ENCODE measurements at regions not wholly inside any gene's neighbourhood (a gene's known extent, or its start where the extent isn't known, plus 50 kb on each side); places are given as distances from the start of the nearest gene placed in this dataset.
"Not testable (repeated sequence)": the region's sequence is repeated elsewhere in the genome, so short reads cannot be mapped to it uniquely, and the experiment has no call there.

DNA sequence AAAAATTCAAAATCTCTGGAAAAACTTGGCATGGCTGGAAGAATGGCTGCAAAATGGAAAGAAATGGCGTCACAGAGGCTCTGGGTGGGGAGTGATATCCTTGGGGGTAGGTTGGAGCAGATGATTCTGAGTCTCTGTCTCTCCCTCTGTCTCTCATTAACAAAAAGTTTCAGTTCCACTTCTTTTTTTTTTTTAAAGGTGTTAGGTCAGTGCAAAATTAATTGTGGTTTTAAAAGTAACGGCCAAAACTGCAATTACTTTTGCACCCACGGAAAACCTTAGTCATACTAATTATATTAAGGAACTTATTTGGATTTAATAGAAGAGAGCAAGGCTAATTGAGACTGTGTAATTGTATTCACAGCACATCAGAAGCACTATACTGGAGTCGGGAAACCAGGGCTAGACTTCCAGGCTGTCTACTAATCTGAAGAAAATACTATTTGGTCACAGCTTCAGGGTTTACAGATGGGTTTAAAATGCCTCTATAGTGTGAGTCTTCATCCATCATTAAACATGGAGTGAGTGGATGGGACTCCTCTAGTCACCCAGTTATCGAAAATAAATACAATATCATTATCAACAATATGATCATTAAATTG, 289.1 kb upstream of the PLD5 start:
- no peak for DNase-seq (ENCODE audit: low read depth in 2 of 2)

DNA sequence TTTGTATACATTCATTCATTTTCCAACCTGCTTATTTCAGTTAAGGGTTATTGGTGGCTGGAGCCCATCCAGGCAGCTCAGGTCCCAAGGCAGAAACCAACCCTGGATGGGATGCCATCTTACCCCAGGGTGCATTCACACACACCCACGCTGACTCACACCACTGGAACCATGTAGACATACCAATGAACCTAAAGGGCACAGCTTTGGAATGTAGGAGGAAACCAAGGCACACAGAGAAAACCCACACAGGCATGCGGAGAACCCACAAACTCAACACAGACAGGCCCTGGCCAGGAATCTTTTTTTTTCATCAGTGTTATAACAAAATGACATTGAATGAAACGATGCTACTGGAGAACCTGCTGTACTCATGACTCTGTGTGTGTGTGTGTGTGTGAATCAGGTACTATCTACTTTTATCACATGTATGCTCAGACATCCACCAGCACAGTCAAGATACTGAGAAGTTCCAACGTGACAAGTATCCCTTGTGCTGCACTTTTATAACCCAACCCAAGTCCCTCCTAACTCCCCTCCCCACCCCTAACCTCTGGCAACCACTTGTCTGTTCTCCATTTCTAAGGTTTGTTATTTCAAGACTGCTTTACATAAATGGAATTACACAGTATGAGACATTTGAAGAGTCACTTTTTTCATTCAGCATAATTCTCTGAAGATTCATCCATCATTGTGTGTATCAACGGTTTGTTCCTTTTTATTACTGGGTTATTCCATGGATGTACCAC, 286.8 kb upstream of the PLD5 start:
- no peak for DNase-seq (ENCODE audit: low read depth in 2 of 2)

DNA sequence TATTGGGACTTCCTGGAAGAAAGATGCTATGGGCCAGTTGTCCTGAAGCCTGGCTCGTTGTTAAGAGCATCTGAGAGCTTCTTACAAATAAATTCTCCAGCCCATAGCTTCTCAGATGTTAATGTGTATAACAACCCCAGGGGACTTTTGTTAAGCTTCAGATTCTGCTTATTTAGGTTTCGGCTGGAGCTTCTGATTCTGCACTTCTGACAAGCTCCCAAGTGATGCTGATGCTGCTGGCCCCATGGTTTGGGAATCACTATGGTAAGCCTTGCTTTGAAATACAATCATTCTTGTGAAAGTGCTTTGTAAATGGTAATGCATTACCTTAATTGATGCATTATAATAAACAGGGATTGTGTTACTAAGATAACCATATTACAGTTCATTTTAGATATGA, 281.8 kb upstream of the PLD5 start:
- DNase-seq (ENCODE audit: low read depth in 2 of 2), result no peak

DNA sequence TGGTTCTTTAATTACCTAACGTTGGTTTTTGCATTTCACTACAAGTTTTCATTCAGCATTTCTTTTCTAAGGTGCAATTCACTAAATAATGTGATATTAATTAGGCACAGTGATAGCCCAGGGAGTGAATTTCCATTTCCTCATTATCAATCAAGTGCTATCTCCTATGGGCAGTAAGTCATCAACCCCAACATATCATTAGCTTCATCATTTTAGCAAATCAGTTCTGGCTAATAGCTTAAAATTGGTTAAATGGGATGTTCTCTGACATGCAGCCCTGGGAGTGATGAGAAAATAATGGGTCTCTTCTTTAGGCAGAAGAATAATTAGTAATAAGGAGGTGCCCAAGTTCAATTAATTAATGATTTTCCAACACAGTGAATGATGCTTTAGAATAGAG, 280.9 kb upstream of the PLD5 start:
- DNase-seq (ENCODE audit: low read depth in 2 of 2), result not testable (repeated sequence)

DNA sequence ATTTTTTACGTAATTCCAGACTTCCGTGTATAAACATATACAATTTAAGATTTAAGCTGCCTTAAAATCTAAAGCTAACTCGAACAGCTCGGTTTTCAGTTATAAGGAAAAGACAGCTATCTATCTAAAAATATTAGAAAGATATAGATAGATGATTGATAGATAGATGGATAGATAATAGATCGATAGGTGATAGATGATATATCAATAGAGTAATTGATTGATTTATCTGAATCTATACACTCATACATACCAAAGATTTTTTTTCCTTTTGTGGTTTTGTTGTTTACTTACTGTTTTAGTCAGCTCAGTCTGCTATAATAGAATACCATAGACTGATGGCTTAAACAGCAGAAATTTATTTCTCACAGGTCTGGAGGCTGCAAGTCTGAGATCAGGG, 278.5 kb upstream of the PLD5 start:
- no peak for DNase-seq (ENCODE audit: low read depth in 2 of 2)

DNA sequence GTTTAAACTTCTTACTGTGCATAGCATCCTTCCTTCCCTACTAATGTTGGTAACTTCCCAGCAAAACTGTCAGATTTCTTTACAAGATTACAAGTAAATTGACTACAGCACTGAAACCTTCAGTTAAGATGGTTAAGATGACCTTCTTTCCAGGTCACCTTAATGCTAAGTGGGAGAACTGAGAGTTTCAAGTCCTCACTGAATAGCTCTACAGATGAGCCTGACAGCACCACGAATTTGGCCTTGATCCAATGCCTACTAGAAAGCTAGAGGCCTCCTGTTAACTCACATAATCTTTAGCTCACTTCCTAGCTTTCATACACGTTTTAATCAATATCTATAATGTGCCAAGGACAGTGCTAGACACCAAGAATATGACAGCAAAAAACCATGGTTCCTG, 276.0 kb upstream of the PLD5 start:
- DNase-seq (ENCODE audit: low read depth in 2 of 2), result no peak

DNA sequence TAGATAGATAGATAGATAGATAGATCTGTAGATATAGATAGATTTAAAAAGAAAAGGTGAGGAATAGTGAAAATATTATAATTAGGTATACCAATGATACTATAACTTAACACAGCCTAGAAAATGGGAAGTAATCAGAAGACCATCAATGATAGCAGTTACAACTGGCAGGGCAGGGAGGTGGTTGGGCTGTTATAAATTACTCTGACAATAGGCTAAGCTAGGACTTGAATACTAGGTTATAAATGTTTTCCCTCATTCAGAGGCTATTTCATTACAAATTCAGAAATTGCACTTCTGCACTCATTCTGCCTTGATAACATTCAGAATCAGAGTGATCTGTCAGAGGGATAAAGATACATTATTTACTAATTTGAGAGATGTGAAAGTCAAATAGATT, 273.4 kb upstream of the PLD5 start:
- DNase-seq (ENCODE audit: low read depth in 2 of 2), result no peak

DNA sequence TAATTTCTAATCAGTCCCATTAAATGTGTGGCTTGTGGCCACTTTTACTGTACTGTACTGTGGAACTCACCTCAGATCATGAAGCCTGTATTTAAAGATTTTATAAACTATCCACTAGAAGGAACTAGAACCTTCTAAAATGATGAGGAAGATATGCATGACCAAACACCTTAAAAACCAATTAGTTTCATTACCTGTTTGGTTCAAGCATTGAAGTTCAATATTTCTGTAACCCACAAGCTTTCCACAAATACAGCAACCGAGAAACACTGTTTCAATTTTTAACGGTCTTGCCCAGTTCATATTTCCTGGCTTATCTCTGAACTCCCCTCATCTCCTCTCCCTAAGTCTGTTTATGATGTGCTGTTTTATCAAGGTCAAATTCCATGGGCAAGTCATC, 264.3 kb upstream of the PLD5 start:
- no peak for DNase-seq (ENCODE audit: low read depth in 2 of 2)

DNA sequence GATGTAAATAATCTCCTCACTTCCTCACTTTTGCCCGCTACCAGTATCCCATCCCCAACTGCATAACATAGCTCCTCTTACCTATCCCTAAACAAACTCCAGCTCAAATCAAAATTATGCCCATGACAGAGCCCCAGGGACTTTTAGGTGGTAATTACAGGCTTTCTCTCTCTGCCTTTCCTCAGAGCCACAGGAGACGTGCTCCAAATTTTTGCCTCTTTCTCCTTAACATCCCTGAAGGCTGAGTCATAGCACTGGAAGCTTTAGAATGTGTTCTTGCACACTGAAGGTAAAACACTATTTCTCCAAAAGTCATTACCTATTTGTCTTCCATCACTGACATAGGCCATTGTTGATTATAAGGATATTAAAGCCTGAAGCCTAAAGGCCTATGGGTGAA, 263.5 kb upstream of the PLD5 start:
- DNase-seq (ENCODE audit: low read depth in 2 of 2), result no peak

DNA sequence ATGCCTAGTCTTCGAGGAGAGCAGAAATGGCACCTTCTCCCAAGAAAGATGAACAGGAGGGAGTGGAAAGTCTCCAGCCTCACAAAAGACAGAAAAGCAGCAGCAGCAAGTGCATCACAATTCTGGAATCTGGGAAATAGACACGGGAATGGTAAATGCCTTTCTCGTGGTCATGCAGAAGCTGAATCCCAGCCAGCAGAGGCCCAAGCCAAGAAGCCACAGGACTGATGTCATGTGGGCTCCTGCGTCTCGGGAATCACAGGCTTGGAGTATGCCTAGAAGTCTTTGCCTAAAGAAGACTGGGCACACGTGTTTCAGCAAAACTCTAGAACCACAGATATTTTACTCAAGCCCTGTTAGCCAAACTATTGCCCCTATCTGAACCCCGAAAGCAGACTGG, 260.3 kb upstream of the PLD5 start:
- no peak for DNase-seq (ENCODE audit: low read depth in 2 of 2)

DNA sequence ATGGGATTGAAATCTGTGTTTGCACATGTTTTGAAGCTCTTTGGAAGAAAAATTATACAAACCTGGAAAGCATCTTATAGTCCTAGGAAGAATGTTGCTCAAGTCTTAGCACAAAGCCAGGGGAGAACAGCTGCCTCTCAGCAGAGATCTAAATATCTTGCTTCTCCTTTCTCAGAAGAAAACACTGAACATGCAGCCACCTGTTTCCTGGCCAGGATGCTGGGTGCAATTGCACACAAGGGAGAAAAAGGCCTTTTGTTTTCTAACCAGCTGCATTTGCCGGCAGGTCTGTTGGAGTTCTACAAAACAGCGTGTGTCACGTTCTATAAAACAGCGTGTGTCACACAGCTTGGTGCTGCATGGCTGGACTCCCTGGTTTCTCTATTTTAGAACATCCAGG, 259.6 kb upstream of the PLD5 start:
- no peak for DNase-seq (ENCODE audit: low read depth in 2 of 2)

DNA sequence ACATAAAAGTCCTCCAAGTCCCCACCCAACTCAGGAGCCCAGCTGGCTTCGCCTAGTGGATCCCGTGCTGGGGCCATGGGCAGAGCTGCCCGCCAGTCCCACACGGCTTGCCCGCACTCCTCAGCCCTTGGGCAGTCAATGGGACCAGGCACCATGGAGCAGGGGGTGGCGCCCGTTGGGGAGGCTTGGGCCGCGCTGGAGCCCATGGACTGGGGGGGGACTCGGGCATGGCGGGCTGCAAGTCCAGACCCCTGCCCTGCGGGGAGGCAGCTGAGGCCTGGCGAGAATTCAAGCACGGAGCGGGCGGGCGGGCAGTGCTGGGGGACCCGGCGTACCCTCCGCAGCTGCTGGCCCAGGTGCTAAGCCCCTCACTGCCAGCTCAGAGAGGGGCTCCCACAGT, 249.8 kb upstream of the PLD5 start:
- DNase-seq (ENCODE audit: low read depth in 2 of 2), result no peak

DNA sequence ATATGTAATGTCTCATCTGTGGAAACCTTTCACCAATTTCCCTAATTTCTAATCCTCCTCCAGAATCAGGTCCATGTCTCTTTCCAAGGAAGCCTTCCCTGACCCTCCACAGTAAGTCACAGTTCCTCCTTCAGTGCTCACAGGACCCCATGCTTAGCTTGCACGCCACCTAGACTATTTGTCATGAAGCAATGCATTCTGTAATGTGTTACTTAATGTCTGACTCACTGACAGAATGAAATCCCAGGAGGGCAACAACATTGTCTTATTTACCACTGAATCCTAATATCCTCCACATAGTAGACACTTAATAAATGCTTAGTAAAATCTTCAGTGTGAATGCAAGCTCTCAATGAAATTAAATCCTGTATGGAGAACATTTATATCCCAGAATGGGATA, 245.9 kb upstream of the PLD5 start:
- no peak for DNase-seq (ENCODE audit: low read depth in 2 of 2)

DNA sequence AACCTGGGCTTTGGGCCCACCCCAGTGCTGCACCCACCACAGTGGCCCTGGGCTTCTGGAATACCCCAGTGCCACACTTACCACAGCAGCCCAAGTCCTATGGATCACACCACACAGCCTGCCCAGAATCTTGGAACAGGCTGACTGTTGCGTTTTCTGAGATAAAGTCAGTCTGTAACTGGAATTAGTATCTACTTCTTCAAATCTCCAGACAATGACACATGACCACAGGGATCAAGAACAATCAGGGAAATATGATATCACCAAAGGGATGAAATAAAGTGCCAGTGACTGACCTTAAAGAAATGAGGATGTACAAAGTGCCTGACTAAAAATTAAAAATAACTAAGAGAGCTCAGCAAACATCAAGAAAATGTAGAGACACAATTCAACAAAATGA, 239.7 kb upstream of the PLD5 start:
- DNase-seq (ENCODE audit: low read depth in 2 of 2), result no peak

DNA sequence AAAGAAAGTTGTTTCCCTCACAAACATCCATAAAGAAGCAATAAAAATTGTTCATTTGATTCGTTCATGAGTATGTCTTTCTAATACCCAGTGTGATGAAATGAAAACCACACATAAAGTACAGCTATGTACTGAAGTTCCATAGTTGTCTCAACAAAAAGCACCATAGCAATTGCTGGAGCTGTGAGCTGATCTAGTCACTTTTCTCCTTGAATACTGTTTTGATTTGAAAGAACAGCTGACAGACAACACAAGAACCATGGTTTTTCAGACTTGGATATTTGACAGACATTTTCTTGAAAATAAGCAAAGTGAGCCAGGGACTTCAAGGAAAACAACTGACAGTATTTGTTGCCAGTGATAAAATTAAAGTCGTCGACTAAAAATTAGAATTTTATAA, 237.1 kb upstream of the PLD5 start:
- no peak for DNase-seq (ENCODE audit: low read depth in 2 of 2)

DNA sequence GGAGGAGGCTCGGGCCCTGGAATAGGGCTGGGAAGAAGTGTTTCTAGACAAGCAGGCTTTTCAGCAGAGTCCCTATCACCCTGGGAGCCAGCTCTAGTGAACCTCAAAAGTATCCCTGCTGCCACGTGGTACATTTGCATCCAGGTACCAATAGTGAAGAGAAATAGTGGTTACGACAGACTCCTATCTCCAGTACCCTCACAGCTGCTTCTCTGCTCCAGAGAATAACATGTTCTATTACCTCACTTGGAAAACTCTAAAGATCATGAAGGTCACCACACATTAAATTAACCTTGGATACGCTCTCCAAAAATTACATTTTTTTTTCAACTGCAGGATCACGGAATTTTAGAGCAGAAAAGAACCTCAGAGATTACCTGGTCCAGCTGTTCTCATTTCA, 230.4 kb upstream of the PLD5 start:
- DNase-seq (ENCODE audit: low read depth in 2 of 2), result no peak

DNA sequence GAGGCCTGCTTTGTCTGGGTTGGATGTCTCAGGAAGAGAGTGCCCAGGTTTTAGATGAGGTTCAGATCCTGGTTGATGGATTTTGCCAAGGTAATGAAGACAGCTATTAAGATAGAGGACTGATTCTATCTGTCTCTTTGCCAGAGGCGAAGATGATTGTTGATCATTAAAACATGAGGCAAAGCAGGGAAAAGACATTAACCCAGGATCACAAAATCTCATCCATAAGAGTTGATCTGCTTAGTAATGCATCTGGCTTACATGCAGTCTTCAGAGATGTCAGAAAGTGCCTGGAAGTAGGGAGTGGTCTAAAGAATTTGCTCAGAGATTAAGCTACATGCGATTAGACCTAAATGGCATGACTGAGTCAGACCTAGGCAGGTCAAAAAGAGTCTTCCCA, 229.6 kb upstream of the PLD5 start:
- no peak for DNase-seq (ENCODE audit: low read depth in 2 of 2)

DNA sequence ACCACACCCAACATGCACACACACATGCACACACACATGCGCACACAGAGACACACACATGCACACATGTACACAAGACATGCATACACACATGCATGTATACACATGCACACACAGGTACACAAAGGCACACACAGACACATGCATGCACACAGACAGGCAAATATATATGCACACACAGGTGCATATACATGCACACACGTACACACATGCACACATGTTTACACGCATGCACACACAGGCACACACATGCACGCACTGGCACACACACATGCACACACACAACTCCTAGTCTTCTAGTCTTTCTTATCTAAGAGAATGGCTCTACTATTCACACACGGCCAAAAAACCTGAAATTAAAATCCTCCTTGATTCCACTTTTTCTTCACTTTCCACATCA, 222.7 kb upstream of the PLD5 start:
- no peak for DNase-seq (ENCODE audit: low read depth in 2 of 2)

DNA sequence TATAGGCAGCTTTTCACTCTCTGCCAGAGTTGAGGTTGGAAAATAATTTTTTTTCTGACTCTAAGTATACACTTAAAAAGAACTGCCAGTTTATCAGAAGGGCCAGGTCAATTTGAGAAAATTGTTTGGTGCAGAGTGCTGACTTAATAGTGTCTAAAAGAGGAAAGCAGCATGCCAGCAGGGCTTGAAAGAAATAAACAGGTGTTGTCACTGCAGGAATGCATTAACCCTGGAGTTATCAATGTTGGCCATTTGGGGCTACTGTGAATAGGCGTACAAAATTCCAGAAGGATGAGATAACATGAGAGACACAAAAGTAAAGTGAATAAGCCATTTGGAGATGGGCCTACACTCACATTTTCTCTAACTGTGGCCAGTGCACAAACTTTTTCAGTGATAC, 220.6 kb upstream of the PLD5 start:
- no peak for DNase-seq (ENCODE audit: low read depth in 2 of 2)

DNA sequence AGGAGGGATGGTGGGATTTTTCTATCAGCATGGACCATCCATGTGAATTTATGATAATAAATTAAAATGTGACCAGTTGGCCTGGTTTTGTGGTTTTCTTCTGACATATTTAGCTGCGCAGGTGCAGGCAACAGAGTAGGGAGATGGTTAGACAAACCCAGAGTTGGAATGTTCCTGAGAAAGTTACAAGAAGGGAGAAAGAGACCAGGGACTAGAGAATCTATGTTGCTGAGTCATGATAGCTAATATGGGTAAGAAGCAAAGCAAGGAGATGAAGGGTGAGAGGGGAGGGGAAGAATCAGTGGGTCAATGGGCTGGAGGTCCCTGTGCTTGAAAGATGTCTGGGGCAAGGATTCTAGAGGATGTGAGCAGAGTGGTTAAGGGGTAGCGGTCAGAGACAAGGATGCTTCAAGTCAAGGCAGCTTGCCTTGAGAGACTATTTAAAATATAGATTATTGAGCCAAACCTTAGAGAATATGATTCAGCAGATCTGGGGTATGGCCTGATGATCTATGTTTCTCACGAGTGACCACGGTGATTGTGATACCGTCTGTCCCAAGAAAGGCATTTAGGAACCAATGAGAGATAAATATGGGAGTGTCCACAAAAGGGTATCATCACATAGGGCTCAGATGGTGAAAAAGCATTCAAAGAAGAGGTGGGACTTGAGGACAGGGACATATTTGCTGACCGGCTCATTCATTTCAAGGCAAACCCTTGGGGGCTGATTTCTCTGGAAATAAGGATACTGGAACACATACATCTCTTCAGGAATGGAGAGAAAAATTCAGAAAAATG, 219.7 kb upstream of the PLD5 start:
- no peak for DNase-seq (ENCODE audit: low read depth in 2 of 2)

DNA sequence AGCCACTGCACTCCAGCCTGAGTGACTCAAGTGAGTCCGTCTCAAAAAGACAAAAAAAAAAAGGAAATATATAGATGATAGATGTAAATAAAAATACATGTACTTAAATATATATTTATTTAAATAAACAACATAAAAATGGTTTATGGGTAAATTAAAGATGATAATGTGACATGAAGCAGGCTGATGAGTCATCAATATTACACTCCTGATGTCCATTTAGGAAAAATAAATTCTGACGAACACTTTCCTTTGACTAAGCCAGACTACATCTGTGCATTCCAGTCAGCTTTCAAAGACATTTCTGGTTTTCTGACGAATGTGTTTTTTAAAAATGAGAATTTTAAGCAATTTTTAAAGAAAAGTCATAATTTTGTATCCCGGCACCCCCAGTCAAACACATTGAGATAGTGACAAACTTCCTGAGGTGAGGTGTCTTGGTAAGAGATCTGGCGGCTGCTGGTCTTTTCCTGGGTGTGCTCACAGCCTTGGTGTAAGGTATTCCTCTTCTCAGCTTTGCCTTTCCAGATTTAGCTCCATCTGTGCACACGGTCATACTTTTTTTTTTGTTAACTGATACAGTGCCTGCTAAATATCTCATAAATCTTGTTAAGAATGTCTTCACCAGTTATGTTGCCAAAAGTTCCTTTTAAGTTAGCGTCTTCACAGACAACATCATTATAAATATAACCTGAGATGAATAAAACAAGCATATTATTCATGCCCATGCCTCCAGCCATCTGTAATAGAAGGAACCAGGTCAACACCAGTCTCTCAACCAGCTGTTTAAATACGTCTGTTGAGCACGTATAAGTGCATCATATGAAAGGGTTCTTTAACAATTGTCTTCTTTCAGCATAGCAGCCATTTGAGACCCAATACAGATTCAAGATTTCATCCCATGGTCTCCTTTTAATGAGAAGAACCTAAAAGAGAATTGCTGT, 214.5 kb upstream of the PLD5 start:
- no peak for DNase-seq (ENCODE audit: low read depth in 2 of 2)

DNA sequence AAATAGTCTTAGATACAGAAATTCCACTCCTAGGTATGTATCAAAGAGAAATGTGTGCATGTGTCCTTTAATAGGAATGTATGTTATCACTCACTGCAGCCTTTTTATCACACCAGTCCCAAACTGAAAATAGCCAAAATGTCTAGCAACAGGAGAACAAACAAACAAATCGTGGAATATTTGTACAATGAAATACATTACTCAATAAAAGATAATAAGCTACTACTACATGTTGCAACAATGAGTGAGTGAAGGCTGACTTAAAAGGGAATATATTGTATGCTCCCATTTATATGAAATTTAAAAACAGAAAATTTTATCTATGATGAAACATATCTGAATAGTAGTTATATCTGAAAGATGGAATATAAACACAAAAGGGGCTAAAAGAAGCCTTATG, 212.1 kb upstream of the PLD5 start:
- no peak for DNase-seq (ENCODE audit: low read depth in 2 of 2)
